Breast epithelium (tissue), 4 donors: ENCODE measurements at regions not wholly inside any gene's neighbourhood (a gene's known extent, or its start where the extent isn't known, plus 50 kb on each side); places are given as distances from the start of the nearest gene placed in this dataset.

Source experiments
- DNase-seq, 2 donors: peaks; one replicate each; pipeline ENCODE4 v3.0.0-alpha.2; 2019; ENCODE audit warnings: low spot score in 2 of 2
- H3K27ac ChIP-seq, 2 donors: fragments of 200-600 bp; sonication (generic) in 1 of 2; one replicate each; pipeline ENCODE4 v1.5.1; 2016 to 2019; ENCODE audit warnings: mild to moderate bottlenecking in 1 of 2
- H3K27me3 ChIP-seq, 2 donors: fragments of 200-600 bp; sonication (generic) in 1 of 2; one replicate each; pipeline versions ENCODE4 v1.5.1 to v1.6.0; 2017 to 2019; ENCODE audit warnings: control low read depth in 1 of 2, mild to moderate bottlenecking in 1 of 2
- H3K36me3 ChIP-seq: fragments of 200-600 bp; one replicate; pipeline ENCODE4 v1.5.1; 2019
- H3K4me1 ChIP-seq, 2 donors: fragments of 200-600 bp; sonication (generic); one replicate each; pipeline ENCODE4 v1.5.1; 2016 to 2019; ENCODE audit warnings: control low read depth in 1 of 2
- H3K4me3 ChIP-seq, 3 donors: fragments of 200-600 bp; sonication (generic); 1 replicate in 2 of 3; 2 replicates in 1 of 3; pipeline ENCODE4 v1.5.1; 2016 to 2019; ENCODE audit warnings: mild to moderate bottlenecking in 3 of 3, moderate library complexity in 2 of 3
- H3K9me3 ChIP-seq, 2 donors: fragments of 200-600 bp; sonication (generic) in 1 of 2; one replicate each; pipeline ENCODE4 v1.5.1; 2016 to 2019; ENCODE audit warnings: control low read depth in 1 of 2
- CTCF ChIP-seq, 3 donors: fragments of 450-650 bp; IDR thresholded peaks; one replicate each; pipeline ENCODE4 v1.5.1; 2016 to 2017; ENCODE audit warnings: antibody characterized with exemption in 3 of 3, mild to moderate bottlenecking in 3 of 3, moderate library complexity in 3 of 3
- POLR2A ChIP-seq: fragments of 450-650 bp; IDR thresholded peaks from one replicate; pipeline ENCODE4 v1.6.1; 2016; ENCODE audit warnings: antibody characterized with exemption, mild to moderate bottlenecking, moderate library complexity
- POLR2AphosphoS5 ChIP-seq, 3 donors: sonication (generic); formaldehyde crosslinking; IDR thresholded peaks; one replicate each; pipeline ENCODE4 v1.6.1; 2017; ENCODE audit warnings: antibody characterized with exemption in 3 of 3
- intact Hi-C: fragments of 100-400 bp; cut with DNase I; formaldehyde crosslinking; loops from one replicate; pipeline ENCODE4 v1.15.1; 2023; ENCODE audit warnings: low total_unique reads

GRCh38 chr3:59121346-59122144, 71.7 kb upstream of the CFAP20DC start:
- no peaks in the 10 kb centered on the region for H3K36me3 ChIP-seq
- no peak overlapping the region for H3K4me3 ChIP-seq
- H3K4me1 ChIP-seq: no peaks in the 10 kb centered on the region
- no peak for DNase-seq
- intact Hi-C loops: no loop called here
- H3K27ac ChIP-seq: no peak overlapping the region
- no peaks in the 10 kb centered on the region for H3K27me3 ChIP-seq
- TF ChIP-seq CTCF (IDR thresholded peaks at IDR 0.05) (no peak), POLR2AphosphoS5 (IDR thresholded peaks at IDR 0.05) (no peak), POLR2A (no peak)
- H3K9me3 ChIP-seq: no peaks in the 10 kb centered on the region

GRCh38 chr3:59118928-59119327, 69.1 kb upstream of the CFAP20DC start:
- DNase-seq: no peak
- TF ChIP-seq CTCF (IDR thresholded peaks at IDR 0.05): no peak
- TF ChIP-seq POLR2AphosphoS5 (IDR thresholded peaks at IDR 0.05): no peak
- TF ChIP-seq POLR2A: no peak
- Histone ChIP-seq H3K36me3 (no peaks in the 10 kb centered on the region), H3K4me3 (no peak overlapping the region), H3K27me3 (no peaks in the 10 kb centered on the region), H3K27ac (no peak overlapping the region), H3K9me3 (no peaks in the 10 kb centered on the region), H3K4me1 (no peaks in the 10 kb centered on the region)
- intact Hi-C loops: no loop called here

- no peaks in the 10 kb centered on the region for H3K9me3 ChIP-seq
- intact Hi-C loops: no loop called here
- no peak overlapping the region for H3K4me3 ChIP-seq
- no peaks in the 10 kb centered on the region for H3K36me3 ChIP-seq
- TF ChIP-seq POLR2A (no peak), POLR2AphosphoS5 (IDR thresholded peaks at IDR 0.05) (no peak), CTCF (IDR thresholded peaks at IDR 0.05) (no peak)
- no peak overlapping the region for H3K27ac ChIP-seq
- no peaks in the 10 kb centered on the region for H3K4me1 ChIP-seq
- no peak for DNase-seq
- H3K27me3 ChIP-seq: no peaks in the 10 kb centered on the region
Measured at GRCh38 chr3:59117396-59117795, 67.6 kb upstream of the CFAP20DC start.

GRCh38 chr3:59116233-59116537, 66.4 kb upstream of the CFAP20DC start:
- Histone ChIP-seq H3K9me3 (no peaks in the 10 kb centered on the region), H3K27ac (no peak overlapping the region), H3K4me3 (peak overlapping the region in 1 of 3 donors; percentile 35), H3K27me3 (no peaks in the 10 kb centered on the region), H3K36me3 (no peaks in the 10 kb centered on the region), H3K4me1 (no peaks in the 10 kb centered on the region)
- no peak for DNase-seq
- intact Hi-C loops: no loop called here
- TF ChIP-seq CTCF (IDR thresholded peaks at IDR 0.05): no peak
- no peak for TF ChIP-seq POLR2AphosphoS5 (IDR thresholded peaks at IDR 0.05)

GRCh38 chr3:59115364-59116232, 65.8 kb upstream of the CFAP20DC start:
- H3K27me3 ChIP-seq: no peaks in the 10 kb centered on the region
- TF ChIP-seq CTCF (IDR thresholded peaks at IDR 0.05): no peak
- TF ChIP-seq POLR2AphosphoS5 (IDR thresholded peaks at IDR 0.05): no peak
- no peak for TF ChIP-seq POLR2A
- H3K4me3 ChIP-seq: peak overlapping the region in 1 of 3 donors; percentile 35

More at GRCh38 chr3:59115364-59116232, 65.8 kb upstream of the CFAP20DC start:
- Histone ChIP-seq H3K27ac (no peak overlapping the region), H3K9me3 (no peaks in the 10 kb centered on the region), H3K36me3 (no peaks in the 10 kb centered on the region), H3K4me1 (no peaks in the 10 kb centered on the region)
- intact Hi-C loops: no loop called here
- no peak for DNase-seq
